WTC11 (cell line): ENCODE measurements at regions not wholly inside any gene's neighbourhood (a gene's known extent, or its start where the extent isn't known, plus 50 kb on each side); places are given as distances from the start of the nearest gene placed in this dataset.

Source experiments
- ATAC-seq: fragments of 200-7000 bp; cut with Tn5 transposase; 2 replicates; pipeline ENCODE4 v1.10.0; 2021; ENCODE audit warnings: mild to moderate bottlenecking, moderate library complexity
- CTCF ChIA-PET: fragments of 300-600 bp; sonication (Branson Sonifier 250); formaldehyde crosslinking; loops from one replicate; lab custom pipeline; 2021; ENCODE audit warnings: antibody characterized with exemption; lab: Charles Lee
- POLR2A ChIA-PET: fragments of 350-600 bp; sonication (Branson Sonifier 250); formaldehyde crosslinking; loops from one replicate; lab custom pipeline; 2021; ENCODE audit warnings: antibody characterized with exemption; lab: Charles Lee
- DNase-seq: peaks from one replicate; pipeline ENCODE4 v3.0.0; 2021; ENCODE audit warnings: low spot score
- H3K27ac Mint-ChIP-seq: 2 replicates; pipeline ENCODE4 v1.8.0; 2021; ENCODE audit warnings: mixed read lengths
- H3K27me3 Mint-ChIP-seq: 2 replicates; pipeline ENCODE4 v1.8.0; 2021; ENCODE audit warnings: low read depth, mild to moderate bottlenecking, moderate library complexity, mixed read lengths
- H3K36me3 Mint-ChIP-seq: 2 replicates; pipeline ENCODE4 v1.8.0; 2021; ENCODE audit warnings: mixed read lengths
- H3K4me1 Mint-ChIP-seq: 2 replicates; pipeline ENCODE4 v1.8.0; 2022; ENCODE audit warnings: mixed read lengths
- H3K4me3 Mint-ChIP-seq: 2 replicates; pipeline ENCODE4 v1.8.0; 2021; ENCODE audit warnings: mild to moderate bottlenecking, moderate library complexity, mixed read lengths
- H3K9me3 Mint-ChIP-seq: 2 replicates; pipeline ENCODE4 v1.8.0; 2021; ENCODE audit warnings: mixed read lengths
- ARID4B ChIP-seq: sonication (generic); formaldehyde crosslinking; IDR thresholded peaks from 2 replicates; pipeline ENCODE4 v1.8.0; 2023; ENCODE audit warnings: missing genetic modification reagents, mild to moderate bottlenecking, borderline replicate concordance
- ATF2 ChIP-seq: sonication (generic); formaldehyde crosslinking; IDR thresholded peaks from 2 replicates; pipeline ENCODE4 v1.8.1; 2022; ENCODE audit warnings: low read depth, missing genetic modification reagents, borderline replicate concordance
- CBFB ChIP-seq: sonication (generic); formaldehyde crosslinking; IDR thresholded peaks from 2 replicates; pipeline ENCODE4 v1.8.1; 2022; ENCODE audit warnings: mild to moderate bottlenecking, low read depth, missing genetic modification reagents
- ELF4 ChIP-seq: sonication (generic); formaldehyde crosslinking; IDR thresholded peaks from 2 replicates; pipeline ENCODE4 v1.8.1; 2022; ENCODE audit warnings: low read depth, mild to moderate bottlenecking, moderate library complexity, missing genetic modification reagents
- ETV6 ChIP-seq: sonication (generic); formaldehyde crosslinking; IDR thresholded peaks from 2 replicates; pipeline ENCODE4 v1.8.1; 2022; ENCODE audit warnings: mild to moderate bottlenecking, missing genetic modification reagents
- FOXJ3 ChIP-seq: sonication (generic); formaldehyde crosslinking; IDR thresholded peaks from 2 replicates; pipeline ENCODE4 v1.9.0; 2021; ENCODE audit warnings: missing genetic modification reagents, mild to moderate bottlenecking, borderline replicate concordance
- FOXP1 ChIP-seq: sonication (generic); formaldehyde crosslinking; IDR thresholded peaks from 2 replicates; pipeline ENCODE4 v1.8.0; 2022; ENCODE audit warnings: missing genetic modification reagents, mild to moderate bottlenecking, moderate library complexity, borderline replicate concordance
- FOXP4 ChIP-seq: sonication (generic); formaldehyde crosslinking; IDR thresholded peaks from 2 replicates; pipeline ENCODE4 v1.8.0; 2022; ENCODE audit warnings: mild to moderate bottlenecking, missing genetic modification reagents
- PREB ChIP-seq: sonication (generic); formaldehyde crosslinking; IDR thresholded peaks from 2 replicates; pipeline ENCODE4 v1.8.1; 2022; ENCODE audit warnings: mild to moderate bottlenecking, missing genetic modification reagents, moderate library complexity, borderline replicate concordance
- RELA ChIP-seq: sonication (generic); formaldehyde crosslinking; IDR thresholded peaks from 2 replicates; pipeline ENCODE4 v1.8.1; 2022; ENCODE audit warnings: missing genetic modification reagents, mild to moderate bottlenecking, borderline replicate concordance
- SMAD3 ChIP-seq: sonication (generic); formaldehyde crosslinking; IDR thresholded peaks from 2 replicates; pipeline ENCODE4 v1.8.0; 2022; ENCODE audit warnings: missing genetic modification reagents, mild to moderate bottlenecking, borderline replicate concordance
- TCF7 ChIP-seq: sonication (generic); formaldehyde crosslinking; IDR thresholded peaks from 2 replicates; pipeline ENCODE4 v1.8.0; 2022; ENCODE audit warnings: mild to moderate bottlenecking, low read depth, missing genetic modification reagents, moderate library complexity
- ZNF263 ChIP-seq: sonication (generic); formaldehyde crosslinking; IDR thresholded peaks from 2 replicates; pipeline ENCODE4 v1.8.1; 2022; ENCODE audit warnings: low read depth, mild to moderate bottlenecking, moderate library complexity, missing genetic modification reagents
- ZNF423 ChIP-seq: fragments of 250-450 bp; sonication (Bioruptor Pico); IDR thresholded peaks from 2 replicates; pipeline ENCODE4 v2.1.2; 2022; ENCODE audit warnings: mild to moderate bottlenecking, moderate library complexity
- ZNF512 ChIP-seq: sonication (generic); formaldehyde crosslinking; IDR thresholded peaks from 2 replicates; pipeline ENCODE4 v1.8.1; 2022; ENCODE audit warnings: missing genetic modification reagents, borderline replicate concordance
- TF ChIP-seq, protein P1 (sequence below): sonication (generic); formaldehyde crosslinking; conservative IDR thresholded peaks from 2 replicates; pipeline ENCODE4 v1.8.1; 2023; ENCODE audit warnings: mild to moderate bottlenecking, low read depth, missing genetic modification reagents, moderate library complexity
- TF ChIP-seq, protein P2 (sequence below): fragments of 200-600 bp; IDR thresholded peaks from 2 replicates; pipeline ENCODE4 v1.8.0; 2022; ENCODE audit warnings: antibody characterized with exemption
- TF ChIP-seq, protein P3 (sequence below): sonication (generic); formaldehyde crosslinking; IDR thresholded peaks from 2 replicates; pipeline ENCODE4 v1.8.1; 2023; ENCODE audit warnings: mild to moderate bottlenecking, missing genetic modification reagents, moderate library complexity
- TF ChIP-seq, protein P4 (sequence below): sonication (generic); formaldehyde crosslinking; IDR thresholded peaks from 2 replicates; pipeline ENCODE4 v1.8.1; 2023; ENCODE audit warnings: mild to moderate bottlenecking, moderate library complexity, missing genetic modification reagents

DNA sequence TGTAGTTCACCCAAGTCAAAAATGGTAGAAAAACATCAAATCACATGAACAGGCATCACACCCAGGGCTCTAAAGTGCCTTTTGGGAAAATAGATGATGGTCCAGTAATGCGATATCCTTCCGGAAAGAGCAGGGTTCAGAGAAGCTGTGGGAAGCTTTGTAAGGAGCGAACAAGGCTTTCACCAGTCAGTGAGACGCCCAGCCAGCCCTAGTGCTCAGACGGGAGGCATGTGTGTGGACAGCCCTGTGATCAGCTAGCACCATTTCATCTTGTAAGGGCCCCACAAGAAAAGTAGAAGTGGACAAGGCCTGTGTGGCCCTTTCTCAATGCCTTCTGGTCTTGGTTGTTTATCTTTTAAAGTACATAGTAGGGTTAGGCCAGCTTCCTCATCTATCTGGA lies 76.1 kb downstream of the SMIM21 start:
- Mint-ChIP-seq H3K4me3 (no peak overlapping the region), H3K27me3 (peaks cover 45% of the 10 kb centered on the region), H3K4me1 (peaks cover 23% of the 10 kb centered on the region), H3K9me3 (peaks cover 56% of the 10 kb centered on the region), H3K27ac (no peak overlapping the region), H3K36me3 (peaks cover 55% of the 10 kb centered on the region)
- DNase-seq (no peak), ATAC-seq (no peak)
- ChIA-PET POLR2A (no interaction called here), CTCF (no interaction called here)
- no peak for TF ChIP-seq SMAD3
- TF ChIP-seq PREB (CRISPR knock-in tag) = no peak
- TF ChIP-seq ARID4B = no peak
- TF ChIP-seq RELA (CRISPR knock-in tag) = no peak
- TF ChIP-seq, protein P1, sequence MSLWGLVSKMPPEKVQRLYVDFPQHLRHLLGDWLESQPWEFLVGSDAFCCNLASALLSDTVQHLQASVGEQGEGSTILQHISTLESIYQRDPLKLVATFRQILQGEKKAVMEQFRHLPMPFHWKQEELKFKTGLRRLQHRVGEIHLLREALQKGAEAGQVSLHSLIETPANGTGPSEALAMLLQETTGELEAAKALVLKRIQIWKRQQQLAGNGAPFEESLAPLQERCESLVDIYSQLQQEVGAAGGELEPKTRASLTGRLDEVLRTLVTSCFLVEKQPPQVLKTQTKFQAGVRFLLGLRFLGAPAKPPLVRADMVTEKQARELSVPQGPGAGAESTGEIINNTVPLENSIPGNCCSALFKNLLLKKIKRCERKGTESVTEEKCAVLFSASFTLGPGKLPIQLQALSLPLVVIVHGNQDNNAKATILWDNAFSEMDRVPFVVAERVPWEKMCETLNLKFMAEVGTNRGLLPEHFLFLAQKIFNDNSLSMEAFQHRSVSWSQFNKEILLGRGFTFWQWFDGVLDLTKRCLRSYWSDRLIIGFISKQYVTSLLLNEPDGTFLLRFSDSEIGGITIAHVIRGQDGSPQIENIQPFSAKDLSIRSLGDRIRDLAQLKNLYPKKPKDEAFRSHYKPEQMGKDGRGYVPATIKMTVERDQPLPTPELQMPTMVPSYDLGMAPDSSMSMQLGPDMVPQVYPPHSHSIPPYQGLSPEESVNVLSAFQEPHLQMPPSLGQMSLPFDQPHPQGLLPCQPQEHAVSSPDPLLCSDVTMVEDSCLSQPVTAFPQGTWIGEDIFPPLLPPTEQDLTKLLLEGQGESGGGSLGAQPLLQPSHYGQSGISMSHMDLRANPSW (CRISPR knock-in tag) = no peak
- no peak for TF ChIP-seq ATF2
- TF ChIP-seq FOXP1 (CRISPR knock-in tag) = no peak
- no peak for TF ChIP-seq ZNF263 (CRISPR knock-in tag)
- TF ChIP-seq, protein P2, sequence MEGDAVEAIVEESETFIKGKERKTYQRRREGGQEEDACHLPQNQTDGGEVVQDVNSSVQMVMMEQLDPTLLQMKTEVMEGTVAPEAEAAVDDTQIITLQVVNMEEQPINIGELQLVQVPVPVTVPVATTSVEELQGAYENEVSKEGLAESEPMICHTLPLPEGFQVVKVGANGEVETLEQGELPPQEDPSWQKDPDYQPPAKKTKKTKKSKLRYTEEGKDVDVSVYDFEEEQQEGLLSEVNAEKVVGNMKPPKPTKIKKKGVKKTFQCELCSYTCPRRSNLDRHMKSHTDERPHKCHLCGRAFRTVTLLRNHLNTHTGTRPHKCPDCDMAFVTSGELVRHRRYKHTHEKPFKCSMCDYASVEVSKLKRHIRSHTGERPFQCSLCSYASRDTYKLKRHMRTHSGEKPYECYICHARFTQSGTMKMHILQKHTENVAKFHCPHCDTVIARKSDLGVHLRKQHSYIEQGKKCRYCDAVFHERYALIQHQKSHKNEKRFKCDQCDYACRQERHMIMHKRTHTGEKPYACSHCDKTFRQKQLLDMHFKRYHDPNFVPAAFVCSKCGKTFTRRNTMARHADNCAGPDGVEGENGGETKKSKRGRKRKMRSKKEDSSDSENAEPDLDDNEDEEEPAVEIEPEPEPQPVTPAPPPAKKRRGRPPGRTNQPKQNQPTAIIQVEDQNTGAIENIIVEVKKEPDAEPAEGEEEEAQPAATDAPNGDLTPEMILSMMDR = no peak
- no peak for TF ChIP-seq CBFB (CRISPR knock-in tag)
- TF ChIP-seq FOXP4 (CRISPR knock-in tag) = no peak
- TF ChIP-seq ZNF423 (CRISPR knock-in tag) = no peak
- TF ChIP-seq, protein P3, sequence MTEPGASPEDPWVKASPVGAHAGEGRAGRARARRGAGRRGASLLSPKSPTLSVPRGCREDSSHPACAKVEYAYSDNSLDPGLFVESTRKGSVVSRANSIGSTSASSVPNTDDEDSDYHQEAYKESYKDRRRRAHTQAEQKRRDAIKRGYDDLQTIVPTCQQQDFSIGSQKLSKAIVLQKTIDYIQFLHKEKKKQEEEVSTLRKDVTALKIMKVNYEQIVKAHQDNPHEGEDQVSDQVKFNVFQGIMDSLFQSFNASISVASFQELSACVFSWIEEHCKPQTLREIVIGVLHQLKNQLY = no peak
- TF ChIP-seq TCF7 (CRISPR knock-in tag) = no peak
- TF ChIP-seq ELF4 (CRISPR knock-in tag) = no peak
- no peak for TF ChIP-seq ZNF512 (CRISPR knock-in tag)
- TF ChIP-seq FOXJ3 (CRISPR knock-in tag) = no peak
- TF ChIP-seq ETV6 (CRISPR knock-in tag) = no peak
- TF ChIP-seq, protein P4, sequence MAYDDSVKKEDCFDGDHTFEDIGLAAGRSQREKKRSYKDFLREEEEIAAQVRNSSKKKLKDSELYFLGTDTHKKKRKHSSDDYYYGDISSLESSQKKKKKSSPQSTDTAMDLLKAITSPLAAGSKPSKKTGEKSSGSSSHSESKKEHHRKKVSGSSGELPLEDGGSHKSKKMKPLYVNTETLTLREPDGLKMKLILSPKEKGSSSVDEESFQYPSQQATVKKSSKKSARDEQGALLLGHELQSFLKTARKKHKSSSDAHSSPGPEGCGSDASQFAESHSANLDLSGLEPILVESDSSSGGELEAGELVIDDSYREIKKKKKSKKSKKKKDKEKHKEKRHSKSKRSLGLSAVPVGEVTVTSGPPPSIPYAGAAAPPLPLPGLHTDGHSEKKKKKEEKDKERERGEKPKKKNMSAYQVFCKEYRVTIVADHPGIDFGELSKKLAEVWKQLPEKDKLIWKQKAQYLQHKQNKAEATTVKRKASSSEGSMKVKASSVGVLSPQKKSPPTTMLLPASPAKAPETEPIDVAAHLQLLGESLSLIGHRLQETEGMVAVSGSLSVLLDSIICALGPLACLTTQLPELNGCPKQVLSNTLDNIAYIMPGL = no peak
